Vagina (tissue), 2 donors: ENCODE measurements at regions not wholly inside any gene's neighbourhood (a gene's known extent, or its start where the extent isn't known, plus 50 kb on each side); places are given as distances from the start of the nearest gene placed in this dataset.

Experiments
- DNase-seq, 2 donors: peaks; one replicate each; pipeline ENCODE4 v3.0.0-alpha.2; 2017; ENCODE audit errors: extremely low spot score in 2 of 2
- H3K27ac ChIP-seq: fragments of 200-600 bp; sonication (generic); one replicate; pipeline ENCODE4 v1.5.1; 2019
- H3K27me3 ChIP-seq: fragments of 200-600 bp; sonication (generic); one replicate; pipeline ENCODE4 v1.5.1; 2019
- H3K36me3 ChIP-seq, 2 donors: fragments of 200-600 bp; sonication (generic); one replicate each; pipeline ENCODE4 v1.5.1; 2017 to 2019
- H3K4me1 ChIP-seq: fragments of 200-600 bp; sonication (generic); one replicate; pipeline ENCODE4 v1.5.1; 2019
- H3K4me3 ChIP-seq, 2 donors: fragments of 200-600 bp; sonication (generic); 1 replicate in 1 of 2; 2 replicates in 1 of 2; pipeline ENCODE4 v1.5.1; 2016 to 2019
- H3K9me3 ChIP-seq: fragments of 200-600 bp; sonication (generic); one replicate; pipeline ENCODE4 v1.5.1; 2019
- POLR2A ChIP-seq, 2 donors: fragments of 450-650 bp; IDR thresholded peaks; one replicate each; pipeline ENCODE4 v1.6.1; 2017; ENCODE audit warnings: antibody characterized with exemption in 2 of 2, mild to moderate bottlenecking in 2 of 2, moderate library complexity in 2 of 2
- POLR2AphosphoS5 ChIP-seq, 2 donors: sonication (generic); formaldehyde crosslinking; IDR thresholded peaks; one replicate each; pipeline ENCODE4 v1.9.0; 2017; ENCODE audit warnings: antibody characterized with exemption in 2 of 2, mild to moderate bottlenecking in 2 of 2, low read depth in 1 of 2; ENCODE audit not compliant: insufficient read depth in 1 of 2
- intact Hi-C: fragments of 100-400 bp; cut with DNase I; formaldehyde crosslinking; loops from one replicate; pipeline ENCODE4 v1.15.1; 2023
- TF ChIP-seq, protein P1 (sequence below), 3 experiments: fragments of 450-650 bp in 2 of 3; fragments of 200-600 bp in 1 of 3; sonication (generic) in 1 of 3; IDR thresholded peaks; one replicate each; pipeline ENCODE4 v1.5.1; 2017 to 2019; ENCODE audit warnings: antibody characterized with exemption in 3 of 3, mild to moderate bottlenecking in 2 of 3, moderate library complexity in 2 of 3

DNA sequence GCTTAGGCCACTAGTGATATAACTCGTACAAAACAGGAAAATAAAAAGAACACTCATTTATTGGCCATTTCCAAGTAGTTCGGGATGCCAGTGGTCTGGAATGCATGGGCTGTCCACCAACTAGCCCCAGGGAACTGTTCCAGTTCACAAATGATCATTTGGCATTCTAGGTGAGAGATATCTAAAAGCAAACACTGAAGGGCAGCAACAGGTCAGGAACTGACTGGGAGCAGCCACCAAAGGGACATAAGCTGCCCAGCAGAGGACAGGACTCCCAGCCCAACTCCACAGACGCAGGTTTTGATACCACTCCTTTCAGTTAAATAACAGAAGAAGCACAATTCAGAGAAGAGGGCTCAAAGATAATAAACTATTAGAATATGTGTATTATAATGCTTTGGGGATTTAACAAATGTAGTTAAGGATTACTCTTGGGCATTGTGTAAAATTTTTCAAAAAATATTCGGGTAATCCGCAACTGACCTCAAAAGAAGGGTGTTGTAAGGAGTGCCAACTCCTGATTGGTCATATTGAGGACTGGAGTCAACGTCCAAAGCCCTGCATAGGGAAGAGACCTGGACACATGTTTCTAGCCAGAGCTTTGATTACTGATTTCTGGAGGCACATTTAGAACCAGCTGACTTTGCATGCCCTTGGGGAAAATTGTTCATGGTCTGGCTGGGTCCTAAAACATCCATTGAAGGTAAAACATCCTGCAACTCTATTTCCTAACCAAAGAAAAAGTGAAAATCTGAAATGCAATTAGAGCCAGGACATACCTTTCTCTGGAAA is 320.0 kb downstream of the DNAH5 start:
- no peaks in the 10 kb centered on the region for H3K9me3 ChIP-seq
- no peak overlapping the region for H3K4me3 ChIP-seq
- DNase-seq = no peak
- H3K4me1 ChIP-seq = no peaks in the 10 kb centered on the region
- intact Hi-C loops = no loop called here
- H3K27ac ChIP-seq = no peak overlapping the region
- H3K27me3 ChIP-seq = no peaks in the 10 kb centered on the region
- TF ChIP-seq, protein P1, sequence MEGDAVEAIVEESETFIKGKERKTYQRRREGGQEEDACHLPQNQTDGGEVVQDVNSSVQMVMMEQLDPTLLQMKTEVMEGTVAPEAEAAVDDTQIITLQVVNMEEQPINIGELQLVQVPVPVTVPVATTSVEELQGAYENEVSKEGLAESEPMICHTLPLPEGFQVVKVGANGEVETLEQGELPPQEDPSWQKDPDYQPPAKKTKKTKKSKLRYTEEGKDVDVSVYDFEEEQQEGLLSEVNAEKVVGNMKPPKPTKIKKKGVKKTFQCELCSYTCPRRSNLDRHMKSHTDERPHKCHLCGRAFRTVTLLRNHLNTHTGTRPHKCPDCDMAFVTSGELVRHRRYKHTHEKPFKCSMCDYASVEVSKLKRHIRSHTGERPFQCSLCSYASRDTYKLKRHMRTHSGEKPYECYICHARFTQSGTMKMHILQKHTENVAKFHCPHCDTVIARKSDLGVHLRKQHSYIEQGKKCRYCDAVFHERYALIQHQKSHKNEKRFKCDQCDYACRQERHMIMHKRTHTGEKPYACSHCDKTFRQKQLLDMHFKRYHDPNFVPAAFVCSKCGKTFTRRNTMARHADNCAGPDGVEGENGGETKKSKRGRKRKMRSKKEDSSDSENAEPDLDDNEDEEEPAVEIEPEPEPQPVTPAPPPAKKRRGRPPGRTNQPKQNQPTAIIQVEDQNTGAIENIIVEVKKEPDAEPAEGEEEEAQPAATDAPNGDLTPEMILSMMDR (IDR thresholded peaks at IDR 0.05) = no peak
- TF ChIP-seq POLR2A (IDR thresholded peaks at IDR 0.05) (no peak), POLR2AphosphoS5 (IDR thresholded peaks at IDR 0.05; ENCODE audit: insufficient read depth in 1 of 2, low read depth in 1 of 2) (no peak)
- no peaks in the 10 kb centered on the region for H3K36me3 ChIP-seq

DNA sequence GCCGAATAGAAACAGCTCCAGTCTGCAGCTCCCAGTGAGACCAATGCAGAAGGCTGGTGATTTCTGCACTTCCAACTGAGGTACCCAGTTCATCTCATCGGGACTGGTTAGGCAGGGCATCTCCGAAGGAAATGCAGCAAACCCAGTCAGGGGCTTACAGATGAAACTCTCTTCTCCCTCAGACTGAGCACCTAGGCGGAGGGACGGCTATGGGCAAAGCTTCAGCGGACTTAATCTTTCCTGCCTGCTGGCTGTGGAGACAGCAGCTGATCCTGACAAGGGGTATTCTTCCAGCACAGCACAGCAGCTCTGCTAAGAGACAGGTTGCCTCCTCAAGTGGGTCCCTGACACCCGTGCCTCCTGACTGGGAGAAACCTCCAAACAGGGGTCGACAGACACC is 330.9 kb downstream of the DNAH5 start:
- Histone ChIP-seq H3K36me3 (no peaks in the 10 kb centered on the region), H3K9me3 (no peaks in the 10 kb centered on the region), H3K27ac (no peak overlapping the region), H3K4me3 (no peak overlapping the region), H3K27me3 (no peaks in the 10 kb centered on the region), H3K4me1 (no peaks in the 10 kb centered on the region)
- intact Hi-C loops = no loop called here
- TF ChIP-seq POLR2AphosphoS5 (IDR thresholded peaks at IDR 0.05; ENCODE audit: insufficient read depth in 1 of 2, low read depth in 1 of 2) (no peak), POLR2A (IDR thresholded peaks at IDR 0.05) (no peak)
- TF ChIP-seq, protein P1 (IDR thresholded peaks at IDR 0.05) = no peak
- no peak for DNase-seq

- Histone ChIP-seq H3K27me3 (no peaks in the 10 kb centered on the region), H3K9me3 (no peaks in the 10 kb centered on the region), H3K4me3 (no peak overlapping the region), H3K4me1 (no peaks in the 10 kb centered on the region), H3K27ac (no peak overlapping the region), H3K36me3 (no peaks in the 10 kb centered on the region)
- DNase-seq = no peak
- intact Hi-C loops = no loop called here
- TF ChIP-seq POLR2AphosphoS5 (IDR thresholded peaks at IDR 0.05; ENCODE audit: insufficient read depth in 1 of 2, low read depth in 1 of 2) (no peak), POLR2A (IDR thresholded peaks at IDR 0.05) (no peak)
- TF ChIP-seq, protein P1 (IDR thresholded peaks at IDR 0.05) = no peak
These were observed 332.9 kb downstream of the DNAH5 start for GRCh38 chr5:13611604-13612003.

DNA sequence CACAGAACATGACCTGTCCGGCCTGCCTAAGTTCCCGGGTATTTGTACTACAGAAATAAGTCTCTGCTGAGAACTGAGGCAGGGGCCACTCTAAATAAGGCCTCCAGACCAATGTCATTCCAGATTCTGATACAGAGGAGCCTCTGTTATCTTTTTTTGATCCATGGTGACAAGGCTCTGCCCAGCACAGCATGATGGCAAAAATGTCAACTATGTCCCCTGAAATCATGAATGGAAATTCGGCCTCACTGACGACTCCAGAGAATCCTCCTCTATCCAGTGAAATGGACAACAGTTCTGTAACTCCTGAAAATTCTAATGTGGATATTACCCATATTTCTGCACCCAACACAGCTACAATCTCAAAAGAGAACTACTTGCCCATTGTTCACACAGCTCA is 335.0 kb downstream of the DNAH5 start:
- DNase-seq = no peak
- intact Hi-C loops = no loop called here

GRCh38 chr5:13606051-13606450 is 338.4 kb downstream of the DNAH5 start:
- Histone ChIP-seq H3K36me3 (no peaks in the 10 kb centered on the region), H3K4me1 (no peaks in the 10 kb centered on the region), H3K9me3 (no peaks in the 10 kb centered on the region), H3K4me3 (no peak overlapping the region), H3K27ac (no peak overlapping the region), H3K27me3 (no peaks in the 10 kb centered on the region)
- no peak for DNase-seq
- intact Hi-C loops = no loop called here
- no peak for TF ChIP-seq POLR2AphosphoS5 (IDR thresholded peaks at IDR 0.05; ENCODE audit: insufficient read depth in 1 of 2, low read depth in 1 of 2)
- TF ChIP-seq, protein P1 (IDR thresholded peaks at IDR 0.05) = no peak
- no peak for TF ChIP-seq POLR2A (IDR thresholded peaks at IDR 0.05)

More for the DNA sequence above, 335.0 kb downstream of the DNAH5 start:
- Histone ChIP-seq H3K4me1 (no peaks in the 10 kb centered on the region), H3K27me3 (no peaks in the 10 kb centered on the region), H3K9me3 (no peaks in the 10 kb centered on the region), H3K36me3 (no peaks in the 10 kb centered on the region), H3K4me3 (no peak overlapping the region), H3K27ac (no peak overlapping the region)
- TF ChIP-seq, protein P1 (IDR thresholded peaks at IDR 0.05) = no peak
- TF ChIP-seq POLR2A (IDR thresholded peaks at IDR 0.05) = no peak
- TF ChIP-seq POLR2AphosphoS5 (IDR thresholded peaks at IDR 0.05; ENCODE audit: insufficient read depth in 1 of 2, low read depth in 1 of 2) = no peak
